Endothelial cell of umbilical vein (primary cell): ENCODE measurements at regions not wholly inside any gene's neighbourhood (a gene's known extent, or its start where the extent isn't known, plus 50 kb on each side); places are given as distances from the start of the nearest gene placed in this dataset.

ENCODE experiments used
- BruUV-seq: library from RNA; stranded (reverse); fragments of 400-500 nt; replicated peaks from 2 replicates; lab custom pipeline; 2021; lab: Mats Ljungman, UMichigan
- CTCF ChIA-PET: fragments of 300-600, 350-600 bp; sonication (Branson Sonifier 250); formaldehyde crosslinking; loops from one replicate; lab custom pipeline; 2021; ENCODE audit warnings: antibody characterized with exemption, inconsistent platforms; lab: Charles Lee
- POLR2A ChIA-PET: fragments of 300-600, 350-600 bp; sonication (Branson Sonifier 250); formaldehyde crosslinking; loops from one replicate; lab custom pipeline; 2021; ENCODE audit warnings: antibody characterized with exemption, inconsistent platforms; lab: Charles Lee
- DNase-seq: peaks from one replicate; pipeline ENCODE4 v3.0.0-alpha.2; 2011; ENCODE audit warnings: low read depth, low spot score
- FAIRE-seq: peaks from 2 replicates; lab custom pipeline; 2011; peaks lifted over from hg19 to GRCh38; lab: Jason Lieb, UNC
- H2AFZ ChIP-seq: 2 replicates; pipeline ENCODE4 v1.6.0; 2012; ENCODE audit warnings: low read depth, low read length, control low read depth, inconsistent platforms
- H3K27ac ChIP-seq: 2 replicates; pipeline ENCODE4 v1.5.1; 2011; ENCODE audit warnings: low read depth, mild to moderate bottlenecking, control low read depth, low read length, moderate library complexity; ENCODE audit not compliant: insufficient read depth
- H3K27me3 ChIP-seq, 2 experiments: 2 replicates each; pipeline versions ENCODE4 v1.6.0 to v1.6.1; 2011; ENCODE audit warnings: low read length in 2 of 2, mixed read lengths in 1 of 2; ENCODE audit not compliant: control insufficient read depth in 2 of 2, insufficient read depth in 2 of 2
- H3K36me3 ChIP-seq, 2 experiments: 2 replicates in 1 of 2; 3 replicates in 1 of 2; pipeline ENCODE4 v1.5.1; 2011; ENCODE audit warnings: low read length in 2 of 2, mild to moderate bottlenecking in 1 of 2, moderate library complexity in 1 of 2; ENCODE audit not compliant: control insufficient read depth in 2 of 2, insufficient read depth in 2 of 2; ENCODE audit errors: extremely low read depth in 1 of 2
- H3K4me1 ChIP-seq: 3 replicates; pipeline ENCODE4 v1.5.1; 2011; ENCODE audit warnings: mild to moderate bottlenecking, low read length; ENCODE audit not compliant: control insufficient read depth, insufficient read depth; ENCODE audit errors: extremely low read depth
- H3K4me2 ChIP-seq: 2 replicates; pipeline ENCODE4 v1.6.1; 2011; ENCODE audit warnings: low read length, control low read depth, mixed read lengths; ENCODE audit not compliant: insufficient read depth
- H3K4me3 ChIP-seq, 3 experiments: fragments of 200-600 bp in 1 of 3; sonication (generic), shearing (Covaris generic) in 1 of 3; replicated peaks in 1 of 3; 2 replicates each; pipeline ENCODE4 v1.5.1; 2011 to 2016; ENCODE audit warnings: control low read depth in 3 of 3, low read length in 3 of 3, mild to moderate bottlenecking in 2 of 3, inconsistent platforms in 1 of 3, low read depth in 1 of 3, moderate library complexity in 1 of 3; ENCODE audit not compliant: insufficient read depth in 1 of 3
- H3K79me2 ChIP-seq: 2 replicates; pipeline ENCODE4 v1.6.0; 2012; ENCODE audit warnings: low read length, inconsistent platforms; ENCODE audit not compliant: control insufficient read depth, insufficient read depth
- H3K9ac ChIP-seq: replicated peaks from 2 replicates; pipeline ENCODE3; 2011; ENCODE audit warnings: low read length, control low read depth; ENCODE audit not compliant: insufficient read depth; ENCODE audit errors: extremely low read depth
- H3K9me1 ChIP-seq: replicated peaks from 3 replicates; pipeline ENCODE4 v1.6.0; 2011; ENCODE audit warnings: mild to moderate bottlenecking, low read length; ENCODE audit not compliant: control insufficient read depth, insufficient read depth; ENCODE audit errors: extremely low read depth
- H3K9me3 ChIP-seq: replicated peaks from 2 replicates; pipeline ENCODE4 v1.5.1; 2012; ENCODE audit warnings: low read length, inconsistent platforms; ENCODE audit not compliant: control insufficient read depth, insufficient read depth
- H4K20me1 ChIP-seq: replicated peaks from 2 replicates; pipeline ENCODE3; 2011; ENCODE audit warnings: mild to moderate bottlenecking, low read length; ENCODE audit not compliant: control insufficient read depth, insufficient read depth; ENCODE audit errors: extremely low read depth
- CTCF ChIP-seq, 2 donors: IDR thresholded peaks; 1 replicate in 1 of 2; 2 replicates in 1 of 2; pipeline ENCODE4 v1.5.1; 2011; ENCODE audit warnings: low read length in 2 of 2, mild to moderate bottlenecking in 2 of 2, moderate library complexity in 2 of 2, control low read depth in 1 of 2, inconsistent platforms in 1 of 2, low read depth in 1 of 2; ENCODE audit not compliant: insufficient read depth in 1 of 2; ENCODE audit errors: extremely low read depth in 1 of 2
- EZH2 ChIP-seq: IDR thresholded peaks from 2 replicates; pipeline ENCODE4 v1.6.1; 2012; ENCODE audit warnings: borderline replicate concordance, low read depth, mild to moderate bottlenecking, moderate library complexity, low read length, inconsistent platforms; ENCODE audit not compliant: severe bottlenecking
- FOS ChIP-seq: IDR thresholded peaks from 2 replicates; pipeline ENCODE4 v1.6.1; 2011; ENCODE audit warnings: mild to moderate bottlenecking, low read length, moderate library complexity, borderline replicate concordance; ENCODE audit not compliant: insufficient read depth
- GATA2 ChIP-seq: IDR thresholded peaks from 2 replicates; pipeline ENCODE4 v1.7.0; 2011; ENCODE audit warnings: low read depth, mild to moderate bottlenecking, moderate library complexity, mixed read lengths, low read length; ENCODE audit not compliant: insufficient read length, insufficient read depth
- JUN ChIP-seq: IDR thresholded peaks from 2 replicates; pipeline ENCODE4 v1.6.1; 2011; ENCODE audit warnings: borderline replicate concordance, low read depth; ENCODE audit not compliant: insufficient read length, insufficient read depth
- MAX ChIP-seq: IDR thresholded peaks from 2 replicates; pipeline ENCODE4 v1.6.1; 2011; ENCODE audit not compliant: insufficient read depth, insufficient read length
- MYC ChIP-seq: IDR thresholded peaks from one replicate; pipeline ENCODE4 v1.6.1; 2011; ENCODE audit warnings: mild to moderate bottlenecking, low read depth, low read length
- POLR2A ChIP-seq: IDR thresholded peaks from 2 replicates; pipeline ENCODE4 v1.6.1; 2012; ENCODE audit warnings: low read depth, mild to moderate bottlenecking, control low read depth, low read length
- POLR2AphosphoS5 ChIP-seq: IDR thresholded peaks from 2 replicates; pipeline ENCODE4 v1.6.1; 2012; ENCODE audit warnings: low read depth, mild to moderate bottlenecking, control low read depth, low read length, moderate library complexity; ENCODE audit not compliant: insufficient read depth
- dilution Hi-C: fragments of 300-500 bp; cut with MboI; formaldehyde crosslinking; loops from one replicate; pipeline ENCODE4 v1.15.0; 2019; ENCODE audit warnings: low sequenced_read_pairs; ENCODE audit not compliant: extremely low pct_ligation_motif_present
- intact Hi-C: fragments of 100-400 bp; cut with micrococcal nuclease; formaldehyde crosslinking; loops from one replicate; pipeline ENCODE4 v1.10.0; 2022

DNA sequence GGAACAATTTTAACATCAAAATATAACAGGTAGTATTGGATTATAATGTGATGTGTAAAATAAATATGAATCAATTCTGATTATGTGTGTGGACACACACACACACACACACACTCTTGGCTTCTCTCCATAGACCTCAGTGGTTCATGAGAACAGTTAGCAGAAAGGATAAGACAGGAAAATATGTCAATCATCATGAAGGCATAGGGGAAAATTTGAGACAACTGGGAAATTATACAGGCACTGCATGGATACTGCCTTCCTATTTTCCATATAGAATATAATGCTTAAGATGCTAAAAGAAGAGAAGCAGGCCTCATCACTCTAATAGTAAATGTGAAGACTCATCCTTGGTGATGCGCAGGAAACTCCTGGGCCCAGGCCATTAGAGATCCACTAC, 884.5 kb downstream of the SUCLG1 start:
- DNase-seq, result no peak
- intact Hi-C loops (no loop called here), dilution Hi-C loops (no loop called here)
- no peak for FAIRE-seq
- Histone ChIP-seq H3K27ac (no peak overlapping the region), H3K9me3 (no peaks in the 10 kb centered on the region), H3K9ac (no peak overlapping the region), H2AFZ (no peak overlapping the region), H3K79me2 (no peaks in the 10 kb centered on the region), H3K9me1 (no peaks in the 10 kb centered on the region), H3K4me1 (no peaks in the 10 kb centered on the region), H3K27me3 (no peaks in the 10 kb centered on the region), H3K4me3 (no peak overlapping the region), H3K4me2 (no peak overlapping the region), H4K20me1 (no peaks in the 10 kb centered on the region), H3K36me3 (no peaks in the 10 kb centered on the region)
- POLR2A ChIA-PET, result no interaction called here
- no peak for TF ChIP-seq JUN
- TF ChIP-seq MAX, result no peak
- TF ChIP-seq CTCF (IDR thresholded peaks at IDR 0.05; ENCODE audit: extremely low read depth in 1 of 2, insufficient read depth in 1 of 2, low read depth in 1 of 2, low read length in 2 of 2), result no peak
- TF ChIP-seq GATA2, result no peak
- TF ChIP-seq POLR2A, result no peak
- no peak for TF ChIP-seq FOS
- no peak for TF ChIP-seq POLR2AphosphoS5
- no peak for TF ChIP-seq MYC
- TF ChIP-seq EZH2, result no peak
- BruUV-seq, result no TSS peak
- CTCF ChIA-PET, result no interaction called here
